Skeletal muscle tissue (tissue), 3 donors: ENCODE measurements at regions not wholly inside any gene's neighbourhood (a gene's known extent, or its start where the extent isn't known, plus 50 kb on each side); places are given as distances from the start of the nearest gene placed in this dataset.

Experiments used
- H3K27ac ChIP-seq: one replicate; pipeline ENCODE4 v1.7.0; 2013; ENCODE audit warnings: mild to moderate bottlenecking, low read depth, low read length, inconsistent platforms
- H3K27me3 ChIP-seq, 3 donors: one replicate each; pipeline ENCODE4 v1.7.0; 2013; ENCODE audit warnings: low read length in 3 of 3; ENCODE audit not compliant: control insufficient read depth in 3 of 3, insufficient read depth in 3 of 3
- H3K36me3 ChIP-seq, 3 donors: one replicate each; pipeline ENCODE4 v1.7.0; 2013; ENCODE audit warnings: low read length in 3 of 3; ENCODE audit not compliant: control insufficient read depth in 3 of 3, insufficient read depth in 3 of 3
- H3K4me1 ChIP-seq, 3 donors: one replicate each; pipeline ENCODE4 v1.7.0; 2013; ENCODE audit warnings: low read length in 3 of 3, mild to moderate bottlenecking in 3 of 3; ENCODE audit not compliant: control insufficient read depth in 3 of 3, insufficient read depth in 3 of 3
- H3K4me3 ChIP-seq, 3 donors: one replicate each; pipeline ENCODE4 v1.7.0; 2013; ENCODE audit warnings: low read length in 3 of 3
- H3K9ac ChIP-seq, 3 donors: one replicate each; pipeline ENCODE4 v1.7.0; 2013; ENCODE audit warnings: low read length in 3 of 3, mild to moderate bottlenecking in 3 of 3, moderate library complexity in 2 of 3, low read depth in 1 of 3
- H3K9me3 ChIP-seq, 3 donors: one replicate each; pipeline ENCODE4 v1.7.0; 2013; ENCODE audit warnings: low read length in 3 of 3; ENCODE audit not compliant: control insufficient read depth in 3 of 3
- donor health status: Osteomylitis.

DNA sequence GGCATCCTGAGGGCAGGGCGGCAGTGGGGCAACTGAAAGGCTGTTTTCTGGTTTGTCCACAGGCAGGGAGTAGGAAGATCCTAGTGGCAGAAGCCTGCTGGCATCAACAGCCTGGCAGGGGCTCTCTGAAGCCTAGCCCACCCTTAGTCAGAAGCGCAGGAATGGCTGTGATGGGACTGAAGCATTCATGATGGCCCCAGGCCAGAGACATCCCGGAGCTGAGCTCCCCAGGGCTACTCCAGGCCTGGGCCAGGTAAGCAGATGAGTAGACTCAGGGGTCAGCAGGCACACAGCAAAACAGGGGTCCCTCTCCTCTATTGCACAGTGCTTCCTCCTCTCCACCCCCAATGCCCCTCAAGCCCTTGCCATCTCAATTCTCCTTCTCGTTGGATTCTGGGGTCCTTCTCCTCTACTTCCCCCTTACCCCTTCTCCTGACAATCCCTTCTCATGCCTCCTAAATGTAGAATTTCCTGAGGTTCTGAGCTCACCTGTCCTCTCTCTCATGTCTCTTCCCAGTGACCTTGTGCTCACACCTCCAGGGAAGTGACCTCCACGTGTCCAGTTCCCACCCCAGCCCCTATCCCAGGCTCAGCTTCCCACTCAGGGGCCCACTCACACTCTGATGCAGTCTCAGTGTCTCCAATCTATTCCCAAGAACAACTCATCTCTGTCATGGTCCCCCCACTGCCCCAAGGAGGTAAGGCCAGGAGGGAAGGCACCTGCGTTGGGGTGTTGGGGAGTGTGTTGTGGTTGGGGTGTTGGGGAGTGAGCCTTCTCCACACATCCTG lies 158.7 kb upstream of the ZNF507 start:
- Histone ChIP-seq H3K9me3 (no peaks in the 10 kb centered on the region), H3K4me1 (no peaks in the 10 kb centered on the region), H3K4me3 (no peak overlapping the region), H3K36me3 (no peaks in the 10 kb centered on the region), H3K27ac (no peak overlapping the region), H3K27me3 (peaks cover 0 to 3% (median 0%) of the 10 kb centered on the region in 3 donors), H3K9ac (no peak overlapping the region)

DNA sequence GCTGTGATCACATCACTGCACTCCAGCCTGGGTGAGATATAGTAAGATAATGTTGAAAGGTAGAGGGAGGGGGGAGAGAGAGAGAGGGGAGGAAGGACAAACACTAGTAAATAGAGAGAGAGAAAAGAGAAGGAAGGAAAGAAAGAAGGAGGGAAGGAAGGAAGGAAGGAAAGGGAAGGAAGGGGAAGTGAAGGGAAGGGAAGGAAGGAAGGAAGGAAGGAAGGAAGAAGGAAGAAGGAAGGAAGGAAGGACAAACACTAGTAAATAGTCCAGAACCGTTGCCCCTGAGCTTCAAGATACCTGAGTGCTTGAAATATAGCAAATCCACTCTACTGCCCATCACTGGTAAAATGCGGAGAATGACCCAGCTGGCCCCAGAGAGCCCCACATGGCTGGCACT lies 156.5 kb upstream of the ZNF507 start:
- Histone ChIP-seq H3K4me3 (no peak overlapping the region), H3K27me3 (peaks cover 0 to 3% (median 0%) of the 10 kb centered on the region in 3 donors)

DNA sequence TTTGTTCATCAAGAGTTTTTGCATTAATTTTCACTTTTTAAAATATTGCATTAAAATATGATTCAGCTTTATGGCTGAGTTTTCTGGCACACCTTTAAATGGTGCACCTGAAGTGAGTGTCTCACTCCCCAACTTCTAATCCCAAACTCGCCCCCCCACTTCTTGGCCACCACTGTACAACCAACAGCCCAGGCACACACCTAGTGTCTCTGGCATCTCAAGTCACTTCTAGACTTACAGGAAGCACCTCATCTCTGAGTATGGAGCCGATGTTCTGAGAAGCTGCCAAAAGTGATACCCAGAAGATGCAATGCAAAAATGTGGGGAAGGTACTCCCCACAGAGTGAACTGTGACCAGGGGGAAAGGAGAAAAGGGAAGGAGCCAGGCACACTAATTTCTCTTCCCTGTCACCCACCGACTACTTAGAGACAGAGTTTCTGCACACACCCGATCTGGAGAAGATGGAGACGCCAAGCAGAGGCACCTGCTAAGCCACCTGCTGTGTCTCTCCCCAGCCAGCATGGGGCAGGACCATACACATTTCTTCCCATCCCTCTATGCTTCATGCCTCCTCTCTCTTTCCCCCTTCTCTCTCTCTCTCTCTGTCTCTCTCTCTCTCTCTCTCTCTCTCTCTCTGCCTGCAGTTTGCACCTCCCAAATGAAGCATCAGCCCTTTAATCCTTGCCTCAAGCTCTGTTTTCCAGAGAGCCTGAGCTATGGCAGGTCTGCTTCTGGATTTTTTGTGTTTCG lies 155.3 kb upstream of the ZNF507 start:
- H3K27ac ChIP-seq, result no peak overlapping the region
- H3K36me3 ChIP-seq, result no peaks in the 10 kb centered on the region
- peaks cover 0 to 3% (median 0%) of the 10 kb centered on the region in 3 donors for H3K27me3 ChIP-seq
- no peak overlapping the region for H3K4me3 ChIP-seq
- H3K9ac ChIP-seq, result no peak overlapping the region
- H3K9me3 ChIP-seq, result no peaks in the 10 kb centered on the region
- H3K4me1 ChIP-seq, result no peaks in the 10 kb centered on the region

More for the DNA sequence above, 156.5 kb upstream of the ZNF507 start:
- Histone ChIP-seq H3K9me3 (no peaks in the 10 kb centered on the region), H3K27ac (no peak overlapping the region), H3K36me3 (no peaks in the 10 kb centered on the region), H3K4me1 (no peaks in the 10 kb centered on the region), H3K9ac (no peak overlapping the region)

DNA sequence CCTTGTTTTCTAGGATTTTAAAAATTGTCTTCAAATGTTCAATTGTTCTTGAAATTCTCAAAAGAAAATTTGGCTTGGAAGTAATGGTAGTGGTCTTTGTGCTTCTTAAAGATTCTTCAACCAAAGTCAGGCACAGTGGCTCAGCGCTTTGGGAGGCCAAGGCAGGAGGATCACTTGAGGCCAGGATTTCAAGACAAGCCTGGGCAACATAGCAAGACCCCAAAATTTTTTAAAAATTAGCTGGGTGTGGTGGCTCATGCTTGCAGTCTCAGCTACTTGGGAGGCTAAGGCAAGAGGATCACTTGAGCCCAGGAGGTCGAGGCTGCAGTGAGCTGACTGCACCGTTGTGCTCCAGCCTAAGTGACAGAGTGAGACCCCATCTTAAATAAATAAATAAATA lies 153.5 kb upstream of the ZNF507 start:
- Histone ChIP-seq H3K4me1 (no peaks in the 10 kb centered on the region), H3K4me3 (no peak overlapping the region), H3K9ac (no peak overlapping the region), H3K27ac (no peak overlapping the region), H3K36me3 (no peaks in the 10 kb centered on the region), H3K27me3 (peaks cover 0 to 2% (median 0%) of the 10 kb centered on the region in 3 donors), H3K9me3 (no peaks in the 10 kb centered on the region)

DNA sequence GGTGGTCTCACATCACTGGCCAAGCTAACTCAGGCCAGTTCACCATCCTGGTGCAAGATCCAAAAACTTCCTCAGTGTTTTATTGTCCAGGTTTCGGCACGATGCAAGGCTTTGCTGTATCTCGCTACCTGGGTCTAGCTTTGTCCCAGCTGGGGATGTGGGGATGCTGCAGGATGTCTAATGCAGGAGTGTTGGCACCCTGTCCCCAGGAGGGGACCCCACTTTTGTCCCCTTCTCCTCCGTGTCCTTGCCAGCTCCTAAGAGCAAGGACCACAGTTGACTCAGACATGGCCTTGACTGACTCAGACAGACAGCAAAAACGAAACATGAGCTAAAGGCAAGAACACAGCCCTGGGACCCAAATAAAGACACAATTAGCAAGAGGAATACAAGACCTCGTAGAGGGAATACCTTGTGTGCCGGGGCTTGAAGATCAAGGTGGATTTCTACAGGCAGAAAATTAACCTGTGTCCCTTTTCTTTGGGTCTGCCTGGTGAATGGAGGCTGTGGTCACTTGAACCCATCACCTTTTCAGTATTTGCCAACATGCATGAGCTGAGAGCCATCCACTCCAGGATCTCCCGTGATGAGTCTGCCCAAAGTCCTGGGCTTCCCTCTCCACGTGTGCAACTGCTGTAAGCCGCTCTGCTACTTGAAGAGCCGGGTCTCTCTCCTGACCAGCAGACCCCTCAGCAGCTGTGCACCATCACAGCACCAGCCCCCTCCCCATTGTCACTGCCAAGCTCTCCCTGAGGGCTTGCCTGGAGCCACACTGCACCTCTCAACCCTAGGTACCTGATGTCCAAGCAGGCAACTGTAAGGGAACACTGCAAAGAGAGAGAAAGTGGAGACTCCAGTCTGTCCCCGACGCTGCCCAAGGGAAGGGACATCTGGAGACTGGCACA lies 149.5 kb upstream of the ZNF507 start:
- Histone ChIP-seq H3K4me1 (no peaks in the 10 kb centered on the region), H3K27ac (no peak overlapping the region), H3K4me3 (no peak overlapping the region), H3K9me3 (no peaks in the 10 kb centered on the region), H3K36me3 (no peaks in the 10 kb centered on the region), H3K9ac (no peak overlapping the region), H3K27me3 (peaks cover 0 to 6% (median 0%) of the 10 kb centered on the region in 3 donors)

DNA sequence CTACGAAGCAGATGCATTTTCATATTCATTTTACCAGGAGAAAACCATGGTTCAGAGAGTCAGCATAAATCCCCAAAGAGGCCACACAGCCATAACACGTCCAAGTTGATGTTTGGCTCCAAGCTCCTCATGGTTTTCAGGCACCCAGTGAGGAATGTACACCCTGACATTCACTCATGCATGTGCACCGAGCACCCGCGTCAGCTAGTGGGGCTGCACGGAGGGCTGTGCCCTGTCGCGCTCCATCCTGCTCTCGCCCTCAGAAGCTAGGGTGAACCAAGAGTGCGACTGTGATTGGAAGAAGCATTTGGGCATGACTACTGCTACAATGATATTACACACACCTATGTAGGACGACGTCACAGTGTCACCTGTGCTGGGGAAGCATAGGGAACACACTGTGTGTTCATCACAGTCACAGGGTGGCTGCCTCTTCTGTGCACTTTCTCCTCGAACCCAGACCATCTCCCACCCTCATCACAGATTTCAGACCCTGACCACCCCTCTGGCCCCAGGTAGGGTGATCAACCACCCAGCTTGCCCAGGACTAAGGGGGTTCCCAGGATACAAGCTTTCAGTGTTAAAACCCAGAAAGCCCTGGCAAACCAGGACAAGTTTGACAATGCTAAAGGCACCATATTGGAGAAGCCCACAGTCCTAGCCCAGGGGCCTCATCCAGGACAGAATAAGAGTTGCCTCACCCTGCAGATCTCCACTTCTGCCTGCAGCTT lies 148.6 kb upstream of the ZNF507 start:
- H3K9me3 ChIP-seq, result no peaks in the 10 kb centered on the region
- no peaks in the 10 kb centered on the region for H3K36me3 ChIP-seq
- peaks cover 0 to 6% (median 0%) of the 10 kb centered on the region in 3 donors for H3K27me3 ChIP-seq
- H3K9ac ChIP-seq, result no peak overlapping the region
- H3K4me3 ChIP-seq, result no peak overlapping the region
- H3K4me1 ChIP-seq, result no peaks in the 10 kb centered on the region
- no peak overlapping the region for H3K27ac ChIP-seq

DNA sequence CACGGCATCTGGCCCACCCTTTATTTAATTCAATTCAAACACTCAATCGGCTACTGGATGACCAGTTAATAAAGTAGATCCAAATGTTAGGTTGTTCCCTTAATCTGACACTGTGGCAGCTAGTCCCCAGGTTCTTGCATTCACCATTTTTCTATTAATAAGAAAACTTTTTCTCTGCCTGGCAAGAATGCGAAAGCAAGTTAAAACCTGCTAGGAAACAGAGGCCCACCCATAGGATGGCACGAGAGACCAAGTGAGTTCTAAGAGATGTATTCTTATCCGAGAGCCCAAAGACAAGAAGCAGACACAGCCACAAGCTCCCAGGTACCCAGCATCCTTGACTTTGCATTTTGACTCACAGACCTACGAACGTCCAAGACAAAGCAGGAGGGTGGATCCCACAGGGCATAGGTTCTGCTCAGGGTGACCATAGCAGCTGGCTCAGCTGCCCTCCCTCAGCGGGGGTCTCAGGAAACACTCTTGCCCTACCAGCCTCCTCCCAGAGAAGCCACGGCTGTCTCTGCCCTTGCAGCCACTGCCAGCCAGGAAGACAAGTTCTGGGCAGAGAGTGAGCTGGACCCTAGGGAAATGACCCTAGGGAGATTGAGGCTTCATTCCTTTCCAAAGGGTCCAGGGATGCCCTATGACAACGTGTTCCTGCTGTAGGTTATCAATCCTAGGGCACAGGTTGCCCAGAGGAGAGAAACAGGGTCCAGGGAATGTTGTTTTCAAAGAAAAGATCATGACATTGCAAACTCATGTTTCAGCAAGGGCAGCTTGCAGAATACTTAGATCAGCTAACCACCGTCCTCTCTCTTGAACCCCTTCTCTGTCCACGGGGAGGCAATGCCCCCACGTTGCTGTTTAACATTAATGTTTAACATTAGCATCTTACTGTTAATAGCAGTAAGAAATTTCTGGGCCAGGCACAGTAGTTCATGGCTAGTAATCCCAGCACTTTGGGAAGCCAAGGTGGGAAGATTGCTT lies 147.2 kb upstream of the ZNF507 start:
- H3K9me3 ChIP-seq, result no peaks in the 10 kb centered on the region
- H3K4me1 ChIP-seq, result no peaks in the 10 kb centered on the region

DNA sequence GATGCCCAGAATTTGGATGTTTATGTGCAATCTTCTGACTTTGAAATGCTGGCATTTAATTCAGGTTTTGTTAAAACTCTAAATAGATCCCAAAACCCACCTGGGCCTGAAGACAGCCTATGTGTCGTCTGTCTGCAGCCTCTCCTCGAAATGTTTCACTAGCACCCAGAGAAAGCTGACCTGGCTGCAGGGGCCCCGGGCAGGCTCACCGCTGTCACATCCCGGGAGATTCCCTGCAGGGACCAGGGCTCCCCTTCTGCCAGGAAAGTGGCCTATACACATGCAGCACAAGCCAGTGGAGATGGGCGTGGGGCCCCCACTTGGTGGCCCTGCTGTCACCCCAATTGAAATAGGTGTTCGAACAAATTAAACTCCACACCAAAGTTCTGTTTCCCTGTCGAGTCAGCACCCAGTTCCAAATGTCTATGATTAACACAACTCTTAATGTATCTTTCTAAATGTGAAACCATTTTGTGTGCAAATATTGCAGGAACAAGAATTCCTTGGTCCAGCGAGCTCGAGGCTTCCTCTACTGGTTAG lies 145.8 kb upstream of the ZNF507 start:
- Histone ChIP-seq H3K27me3 (peaks cover 0 to 10% (median 0%) of the 10 kb centered on the region in 3 donors), H3K4me1 (no peaks in the 10 kb centered on the region), H3K36me3 (no peaks in the 10 kb centered on the region), H3K9me3 (no peaks in the 10 kb centered on the region), H3K9ac (no peak overlapping the region), H3K4me3 (no peak overlapping the region), H3K27ac (no peak overlapping the region)

More for the DNA sequence above, 147.2 kb upstream of the ZNF507 start:
- Histone ChIP-seq H3K27ac (no peak overlapping the region), H3K9ac (no peak overlapping the region), H3K27me3 (peaks cover 0 to 8% (median 0%) of the 10 kb centered on the region in 3 donors), H3K4me3 (no peak overlapping the region), H3K36me3 (no peaks in the 10 kb centered on the region)
